ENCODE measurements at regions not wholly inside any gene's neighbourhood (a gene's known extent, or its start where the extent isn't known, plus 50 kb on each side); places are given as distances from the start of the nearest gene placed in this dataset.

- no peak for DNase-seq
Observed at GRCh38 chr11:134541951-134542350, 129.9 kb upstream of the B3GAT1 start.

- no peak for DNase-seq
Observed at GRCh38 chr11:134541355-134541754, 129.3 kb upstream of the B3GAT1 start.

- no peak for DNase-seq
Observed at GRCh38 chr11:134539285-134539684, 127.2 kb upstream of the B3GAT1 start.

GRCh38 chr11:134538742-134539141, 126.7 kb upstream of the B3GAT1 start:
- no peak for DNase-seq

- no peak for DNase-seq
Observed at GRCh38 chr11:134537941-134538340, 125.9 kb upstream of the B3GAT1 start.

- DNase-seq, result no peak
Observed at GRCh38 chr11:134537296-134537695, 125.3 kb upstream of the B3GAT1 start.

GRCh38 chr11:134536677-134537076, 124.6 kb upstream of the B3GAT1 start:
- DNase-seq, result no peak

- no peak for DNase-seq
Observed at GRCh38 chr11:134536219-134536618, 124.2 kb upstream of the B3GAT1 start.

GRCh38 chr11:134535029-134536025, 123.3 kb upstream of the B3GAT1 start:
- DNase-seq, result no peak

- DNase-seq, result no peak
Observed at GRCh38 chr11:134533511-134533910, 121.5 kb upstream of the B3GAT1 start.

- DNase-seq, result no peak
Observed at GRCh38 chr11:134532921-134533421, 120.9 kb upstream of the B3GAT1 start.

GRCh38 chr11:134532131-134532920, 120.3 kb upstream of the B3GAT1 start:
- no peak for DNase-seq

GRCh38 chr11:134531327-134532130, 119.5 kb upstream of the B3GAT1 start:
- no peak for DNase-seq

GRCh38 chr11:134530636-134531326, 118.7 kb upstream of the B3GAT1 start:
- no peak for DNase-seq

GRCh38 chr11:134529212-134530096, 117.4 kb upstream of the B3GAT1 start:
- DNase-seq, result no peak

- no peak for DNase-seq
Observed at GRCh38 chr11:134528453-134528852, 116.4 kb upstream of the B3GAT1 start.

GRCh38 chr11:134527382-134528243, 115.6 kb upstream of the B3GAT1 start:
- no peak for DNase-seq

- no peak for DNase-seq
Observed at GRCh38 chr11:134524896-134525845, 113.1 kb upstream of the B3GAT1 start.

GRCh38 chr11:134524201-134524600, 112.2 kb upstream of the B3GAT1 start:
- DNase-seq, result no peak

Data from T-helper 1 cell (primary cell).